PFSK-1 (cell line): ENCODE measurements at regions not wholly inside any gene's neighbourhood (a gene's known extent, or its start where the extent isn't known, plus 50 kb on each side); places are given as distances from the start of the nearest gene placed in this dataset.

ENCODE experiments used
- TAF1 ChIP-seq: IDR thresholded peaks from 2 replicates; pipeline ENCODE4 v1.6.1; 2012; ENCODE audit warnings: low read length, control low read depth, borderline replicate concordance; ENCODE audit not compliant: insufficient read depth
- TF ChIP-seq, protein P1 (sequence below), 2 experiments: IDR thresholded peaks; 2 replicates each; pipeline versions ENCODE4 v1.6.1 to v1.8.0; 2011 to 2012; ENCODE audit warnings: low read depth in 2 of 2, low read length in 2 of 2, control low read depth in 1 of 2, inconsistent platforms in 1 of 2, mild to moderate bottlenecking in 1 of 2, moderate library complexity in 1 of 2; ENCODE audit not compliant: insufficient read depth in 1 of 2

DNA sequence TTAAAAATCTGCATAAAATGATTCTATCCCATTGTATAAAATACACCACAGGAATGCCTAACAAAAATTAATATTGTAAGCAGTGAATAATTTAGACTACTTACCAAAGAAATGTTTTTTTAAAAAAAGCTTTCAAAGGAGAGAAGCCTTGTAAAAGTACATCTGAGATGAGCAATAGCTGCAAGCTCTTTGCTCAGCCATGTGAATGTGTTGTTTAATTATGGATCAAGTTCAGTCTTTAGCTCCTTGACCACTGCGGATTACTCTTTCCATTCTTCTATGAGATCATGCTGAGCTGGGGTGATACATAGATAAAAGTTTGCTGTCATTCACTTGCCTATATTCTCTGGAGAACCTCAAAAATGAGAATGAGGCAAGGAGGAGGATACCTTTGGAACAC is 782.4 kb upstream of the ZNF608 start:
- TF ChIP-seq, protein P1, sequence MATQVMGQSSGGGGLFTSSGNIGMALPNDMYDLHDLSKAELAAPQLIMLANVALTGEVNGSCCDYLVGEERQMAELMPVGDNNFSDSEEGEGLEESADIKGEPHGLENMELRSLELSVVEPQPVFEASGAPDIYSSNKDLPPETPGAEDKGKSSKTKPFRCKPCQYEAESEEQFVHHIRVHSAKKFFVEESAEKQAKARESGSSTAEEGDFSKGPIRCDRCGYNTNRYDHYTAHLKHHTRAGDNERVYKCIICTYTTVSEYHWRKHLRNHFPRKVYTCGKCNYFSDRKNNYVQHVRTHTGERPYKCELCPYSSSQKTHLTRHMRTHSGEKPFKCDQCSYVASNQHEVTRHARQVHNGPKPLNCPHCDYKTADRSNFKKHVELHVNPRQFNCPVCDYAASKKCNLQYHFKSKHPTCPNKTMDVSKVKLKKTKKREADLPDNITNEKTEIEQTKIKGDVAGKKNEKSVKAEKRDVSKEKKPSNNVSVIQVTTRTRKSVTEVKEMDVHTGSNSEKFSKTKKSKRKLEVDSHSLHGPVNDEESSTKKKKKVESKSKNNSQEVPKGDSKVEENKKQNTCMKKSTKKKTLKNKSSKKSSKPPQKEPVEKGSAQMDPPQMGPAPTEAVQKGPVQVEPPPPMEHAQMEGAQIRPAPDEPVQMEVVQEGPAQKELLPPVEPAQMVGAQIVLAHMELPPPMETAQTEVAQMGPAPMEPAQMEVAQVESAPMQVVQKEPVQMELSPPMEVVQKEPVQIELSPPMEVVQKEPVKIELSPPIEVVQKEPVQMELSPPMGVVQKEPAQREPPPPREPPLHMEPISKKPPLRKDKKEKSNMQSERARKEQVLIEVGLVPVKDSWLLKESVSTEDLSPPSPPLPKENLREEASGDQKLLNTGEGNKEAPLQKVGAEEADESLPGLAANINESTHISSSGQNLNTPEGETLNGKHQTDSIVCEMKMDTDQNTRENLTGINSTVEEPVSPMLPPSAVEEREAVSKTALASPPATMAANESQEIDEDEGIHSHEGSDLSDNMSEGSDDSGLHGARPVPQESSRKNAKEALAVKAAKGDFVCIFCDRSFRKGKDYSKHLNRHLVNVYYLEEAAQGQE (IDR thresholded peaks at IDR 0.05; ENCODE audit: insufficient read depth in 1 of 2, low read depth in 2 of 2, low read length in 2 of 2), result no peak
- no peak for TF ChIP-seq TAF1
